Colonic mucosa (tissue), 4 donors: ENCODE measurements at regions not wholly inside any gene's neighbourhood (a gene's known extent, or its start where the extent isn't known, plus 50 kb on each side); places are given as distances from the start of the nearest gene placed in this dataset.
"Not testable (repeated sequence)": the region's sequence is repeated elsewhere in the genome, so short reads cannot be mapped to it uniquely, and the experiment has no call there.

Experiments used
- DNase-seq: peaks from one replicate; pipeline ENCODE4 v3.0.0-alpha.2; 2020
- H3K27ac ChIP-seq: fragments of 200-600 bp; one replicate; pipeline ENCODE4 v1.8.0; 2021
- H3K27me3 ChIP-seq: fragments of 200-600 bp; one replicate; pipeline ENCODE4 v1.8.0; 2021
- H3K36me3 ChIP-seq: fragments of 200-600 bp; one replicate; pipeline ENCODE4 v1.8.0; 2021
- H3K4me1 ChIP-seq: fragments of 200-600 bp; one replicate; pipeline ENCODE4 v1.8.0; 2021; ENCODE audit warnings: mild to moderate bottlenecking
- H3K4me3 ChIP-seq: fragments of 200-600 bp; one replicate; pipeline ENCODE4 v1.8.0; 2021
- H3K9ac ChIP-seq, 2 donors: one replicate each; pipeline ENCODE4 v1.7.0; 2013; ENCODE audit warnings: control low read depth in 2 of 2, low read depth in 2 of 2, low read length in 2 of 2
- H3K9me3 ChIP-seq: fragments of 200-600 bp; one replicate; pipeline ENCODE4 v1.8.0; 2021
- intact Hi-C: fragments of 100-400 bp; cut with DNase I; formaldehyde crosslinking; loops from one replicate; pipeline ENCODE4 v1.14.1; 2022
- TF ChIP-seq, protein P1 (sequence below): fragments of 200-600 bp; IDR thresholded peaks from one replicate; pipeline ENCODE4 v1.8.0; 2022; ENCODE audit warnings: antibody characterized with exemption, mild to moderate bottlenecking
- donor health status: healthy.
- donor health status: DM: no; HTN: no; CAD: no.
- donor health status: DM: no; HTN: no; CAD: no.

GRCh38 chr3:89932882-89933281, 825.5 kb downstream of the EPHA3 start:
- Histone ChIP-seq H3K27me3 (no peaks in the 10 kb centered on the region), H3K9ac (no peak overlapping the region), H3K4me3 (no peak overlapping the region), H3K27ac (no peak overlapping the region), H3K36me3 (no peaks in the 10 kb centered on the region), H3K4me1 (no peaks in the 10 kb centered on the region), H3K9me3 (no peaks in the 10 kb centered on the region)
- DNase-seq, result no peak
- TF ChIP-seq, protein P1, sequence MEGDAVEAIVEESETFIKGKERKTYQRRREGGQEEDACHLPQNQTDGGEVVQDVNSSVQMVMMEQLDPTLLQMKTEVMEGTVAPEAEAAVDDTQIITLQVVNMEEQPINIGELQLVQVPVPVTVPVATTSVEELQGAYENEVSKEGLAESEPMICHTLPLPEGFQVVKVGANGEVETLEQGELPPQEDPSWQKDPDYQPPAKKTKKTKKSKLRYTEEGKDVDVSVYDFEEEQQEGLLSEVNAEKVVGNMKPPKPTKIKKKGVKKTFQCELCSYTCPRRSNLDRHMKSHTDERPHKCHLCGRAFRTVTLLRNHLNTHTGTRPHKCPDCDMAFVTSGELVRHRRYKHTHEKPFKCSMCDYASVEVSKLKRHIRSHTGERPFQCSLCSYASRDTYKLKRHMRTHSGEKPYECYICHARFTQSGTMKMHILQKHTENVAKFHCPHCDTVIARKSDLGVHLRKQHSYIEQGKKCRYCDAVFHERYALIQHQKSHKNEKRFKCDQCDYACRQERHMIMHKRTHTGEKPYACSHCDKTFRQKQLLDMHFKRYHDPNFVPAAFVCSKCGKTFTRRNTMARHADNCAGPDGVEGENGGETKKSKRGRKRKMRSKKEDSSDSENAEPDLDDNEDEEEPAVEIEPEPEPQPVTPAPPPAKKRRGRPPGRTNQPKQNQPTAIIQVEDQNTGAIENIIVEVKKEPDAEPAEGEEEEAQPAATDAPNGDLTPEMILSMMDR, result no peak
- intact Hi-C loops, result no loop called here

DNA sequence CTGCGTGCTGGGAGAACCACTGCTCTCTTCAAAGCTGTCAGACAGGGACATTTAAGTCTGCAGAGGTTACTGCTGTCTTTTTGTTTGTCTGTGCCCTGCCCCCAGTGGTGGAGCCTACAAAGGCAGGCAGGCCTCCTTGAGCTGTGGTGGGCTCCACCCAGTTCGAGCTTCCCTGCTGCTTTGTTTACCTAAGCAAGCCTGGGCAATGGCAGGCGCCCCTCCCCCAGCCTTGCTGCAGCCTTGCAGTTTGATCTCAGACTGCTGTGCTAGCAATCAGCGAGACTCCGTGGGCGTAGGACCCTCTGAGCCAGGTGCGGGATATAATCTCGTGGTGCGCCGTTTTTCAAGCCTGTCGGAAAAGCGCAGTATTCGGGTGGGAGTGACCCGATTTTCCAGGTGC, 837.0 kb downstream of the EPHA3 start:
- H3K27ac ChIP-seq, H3K4me3 ChIP-seq, H3K9ac ChIP-seq, H3K36me3 ChIP-seq, intact Hi-C loops, H3K27me3 ChIP-seq, H3K4me1 ChIP-seq, DNase-seq, H3K9me3 ChIP-seq: not testable (repeated sequence)

GRCh38 chr3:89946884-89947283, 839.5 kb downstream of the EPHA3 start:
- H3K36me3 ChIP-seq, result no peaks in the 10 kb centered on the region
- H3K4me1 ChIP-seq, result no peaks in the 10 kb centered on the region
- H3K9me3 ChIP-seq, result no peaks in the 10 kb centered on the region
- peak overlapping the region; percentile 29 for H3K27ac ChIP-seq
- peak; percentile 86 for DNase-seq
- no peaks in the 10 kb centered on the region for H3K27me3 ChIP-seq
- H3K4me3 ChIP-seq, result no peak overlapping the region
- intact Hi-C loops, result no loop called here
- peak overlapping the region in 1 of 2 donors; percentile 46 for H3K9ac ChIP-seq
- TF ChIP-seq, protein P1, result no peak

DNA sequence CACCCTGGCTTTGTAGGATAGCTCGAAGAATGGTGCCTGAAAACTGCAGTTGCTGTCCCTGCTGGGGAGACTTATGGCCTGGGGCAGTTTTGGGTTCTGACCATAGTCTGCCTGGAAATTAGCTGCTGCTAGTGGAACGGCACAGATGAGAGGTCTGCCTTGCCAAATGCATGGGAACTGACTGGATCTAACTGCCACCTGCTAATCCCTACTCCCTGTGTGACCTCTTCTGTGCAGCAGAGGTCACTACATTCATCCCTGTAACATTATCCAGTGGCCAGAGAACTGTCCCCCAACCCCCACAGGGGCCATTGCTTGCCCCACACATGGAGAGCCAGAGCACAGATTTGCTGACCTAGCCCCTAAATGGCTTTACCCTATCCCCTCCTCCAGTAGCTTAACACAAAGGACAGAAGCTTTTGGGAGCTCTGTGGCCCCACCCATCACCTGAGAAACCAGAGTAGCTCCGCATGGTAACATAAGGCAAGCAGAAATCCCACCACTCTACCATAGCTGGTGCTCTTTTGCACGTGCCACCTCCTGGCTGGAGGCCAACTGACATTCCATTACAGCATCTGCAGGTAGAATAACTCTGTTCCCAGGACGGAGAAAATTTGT, 840.0 kb downstream of the EPHA3 start:
- no peaks in the 10 kb centered on the region for H3K4me1 ChIP-seq
- H3K9ac ChIP-seq, result peak overlapping the region in 1 of 2 donors; percentile 46
- H3K27ac ChIP-seq, result peak overlapping the region; percentile 29
- no peaks in the 10 kb centered on the region for H3K9me3 ChIP-seq
- intact Hi-C loops, result no loop called here
- H3K27me3 ChIP-seq, result no peaks in the 10 kb centered on the region
- H3K4me3 ChIP-seq, result no peak overlapping the region
- no peaks in the 10 kb centered on the region for H3K36me3 ChIP-seq
- TF ChIP-seq, protein P1, result no peak
- peak; percentile 31 for DNase-seq

- intact Hi-C loops, result no loop called here
- Histone ChIP-seq H3K27ac (no peak overlapping the region), H3K36me3 (no peaks in the 10 kb centered on the region), H3K27me3 (no peaks in the 10 kb centered on the region), H3K9ac (peak overlapping the region in 1 of 2 donors; percentile 23), H3K9me3 (no peaks in the 10 kb centered on the region), H3K4me3 (no peak overlapping the region), H3K4me1 (no peaks in the 10 kb centered on the region)
- no peak for DNase-seq
- TF ChIP-seq, protein P1, result no peak
These were observed 840.6 kb downstream of the EPHA3 start for GRCh38 chr3:89948008-89948407.

DNA sequence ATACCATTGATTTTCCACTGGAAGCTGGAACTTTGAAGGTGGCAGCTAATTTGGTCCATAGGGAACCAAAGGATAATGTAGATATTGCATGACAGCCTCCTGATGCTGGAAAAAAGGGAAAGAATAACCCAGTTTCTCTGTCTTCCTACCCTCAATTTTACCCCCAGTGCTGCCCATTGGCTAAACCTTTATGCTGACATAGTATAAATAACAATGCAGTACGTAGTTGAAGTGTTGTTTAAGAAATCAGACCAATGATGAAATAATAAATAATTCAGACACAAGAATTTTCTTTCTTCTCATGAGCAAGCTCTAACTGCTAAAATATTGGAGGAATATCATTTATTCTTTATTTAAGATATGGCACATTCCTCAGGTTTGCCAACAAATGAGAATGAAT, 843.4 kb downstream of the EPHA3 start:
- no peaks in the 10 kb centered on the region for H3K36me3 ChIP-seq
- no peak overlapping the region for H3K27ac ChIP-seq
- no peaks in the 10 kb centered on the region for H3K27me3 ChIP-seq
- TF ChIP-seq, protein P1, result no peak
- no peak for DNase-seq
- H3K4me3 ChIP-seq, result no peak overlapping the region
- H3K9me3 ChIP-seq, result no peaks in the 10 kb centered on the region
- H3K4me1 ChIP-seq, result no peaks in the 10 kb centered on the region
- no peak overlapping the region for H3K9ac ChIP-seq
- intact Hi-C loops, result no loop called here
